HG02970 (cell line): ENCODE measurements at regions not wholly inside any gene's neighbourhood (a gene's known extent, or its start where the extent isn't known, plus 50 kb on each side); places are given as distances from the start of the nearest gene placed in this dataset.
"Not testable (repeated sequence)": the region's sequence is repeated elsewhere in the genome, so short reads cannot be mapped to it uniquely, and the experiment has no call there.

Experiments
- ATAC-seq: cut with Tn5 transposase; IDR thresholded peaks from one replicate; pipeline ENCODE4 v1.9.1; 2021; ENCODE audit warnings: mild to moderate bottlenecking, moderate library complexity, moderate number of reproducible peaks; ENCODE audit not compliant: unreplicated experiment, low FRiP score

DNA sequence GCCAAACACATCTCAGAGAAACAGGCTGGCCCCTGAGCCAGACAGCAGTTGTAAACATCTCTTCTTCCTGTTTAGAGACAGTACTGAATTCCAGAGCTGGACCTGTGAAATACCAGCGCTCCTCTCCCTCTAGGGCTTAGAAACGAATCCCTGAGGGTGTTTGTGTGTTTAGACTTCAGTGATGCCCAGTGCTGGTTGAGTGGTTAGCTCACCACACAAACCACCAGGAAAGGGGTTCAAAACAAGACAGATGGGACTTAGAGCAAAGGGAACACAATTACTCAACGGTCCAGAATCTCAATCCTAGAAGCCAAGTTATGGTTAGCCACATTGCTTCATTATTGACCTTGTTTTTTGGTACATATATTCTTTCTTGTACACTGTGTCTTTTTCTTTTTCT, 108.7 kb upstream of the TMEM170B start:
- ATAC-seq: no peak

- ATAC-seq: no peak
Observed at GRCh38 chr6:11428371-11428770, 109.2 kb upstream of the TMEM170B start.

- ATAC-seq: no peak
Observed at GRCh38 chr6:11427723-11428245, 109.8 kb upstream of the TMEM170B start.

- no peak for ATAC-seq
Observed at GRCh38 chr6:11427091-11427722, 110.3 kb upstream of the TMEM170B start.

- no peak for ATAC-seq
Observed at GRCh38 chr6:11426571-11426970, 111.0 kb upstream of the TMEM170B start.

DNA sequence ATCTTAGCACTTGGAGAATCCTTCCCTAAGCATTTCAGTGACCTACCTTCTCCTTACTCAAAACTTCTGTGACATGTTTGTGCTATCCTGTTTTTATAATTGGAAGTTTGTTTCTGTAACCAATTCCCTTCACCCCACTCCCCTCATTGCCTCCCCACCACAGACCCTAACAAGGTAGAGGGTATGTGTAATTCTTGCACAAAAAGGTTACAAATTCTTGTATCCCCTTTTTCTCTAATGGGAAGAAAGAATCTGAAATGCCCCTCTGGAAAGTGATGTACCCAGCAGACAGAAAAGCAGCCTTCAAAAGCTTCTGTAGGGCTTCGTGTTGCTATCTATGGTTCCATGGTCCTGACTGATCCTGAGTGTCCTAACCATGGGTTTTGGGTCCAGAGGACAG, 111.7 kb upstream of the TMEM170B start:
- ATAC-seq: no peak

DNA sequence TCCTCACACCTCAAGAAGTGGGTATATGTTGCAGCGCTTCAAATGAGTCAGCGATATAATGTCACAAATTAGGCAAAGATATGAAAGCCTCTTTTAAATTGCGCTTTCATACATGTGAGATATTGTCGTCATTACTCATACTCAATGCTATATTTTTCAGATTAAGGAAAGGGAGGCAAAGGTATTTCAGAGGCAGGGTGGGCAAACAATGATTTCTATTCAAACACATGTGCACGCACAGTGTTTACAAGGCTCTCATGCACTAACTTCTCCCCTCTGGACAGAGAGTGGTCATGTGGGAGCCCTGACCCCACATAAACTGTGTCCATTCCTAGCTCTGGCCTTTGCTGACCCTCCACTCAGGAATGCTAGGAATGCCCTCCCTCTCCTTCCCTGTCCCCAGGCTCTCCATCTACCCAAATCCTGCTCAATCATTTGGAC, 112.1 kb upstream of the TMEM170B start:
- no peak for ATAC-seq

- no peak for ATAC-seq
Observed at GRCh38 chr6:11424395-11425034, 113.0 kb upstream of the TMEM170B start.

DNA sequence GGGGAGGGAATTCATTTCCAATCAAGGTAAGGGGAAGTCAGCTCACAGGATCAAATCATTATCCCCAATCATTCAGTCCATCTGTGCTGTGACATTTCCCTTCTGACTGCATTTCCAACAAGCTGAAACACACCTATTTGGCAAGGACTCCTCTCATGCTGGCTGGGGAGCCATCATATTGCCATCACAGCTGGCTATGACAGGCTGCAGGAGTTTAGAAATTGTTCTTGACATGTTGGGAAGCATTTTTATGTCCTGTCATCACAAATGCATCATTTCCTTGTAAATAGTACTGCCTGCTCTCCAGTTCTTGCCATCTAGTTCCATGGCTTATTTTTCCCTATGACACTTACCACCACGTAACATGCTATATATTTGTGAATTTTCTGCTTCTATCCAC, 113.9 kb upstream of the TMEM170B start:
- no peak for ATAC-seq

DNA sequence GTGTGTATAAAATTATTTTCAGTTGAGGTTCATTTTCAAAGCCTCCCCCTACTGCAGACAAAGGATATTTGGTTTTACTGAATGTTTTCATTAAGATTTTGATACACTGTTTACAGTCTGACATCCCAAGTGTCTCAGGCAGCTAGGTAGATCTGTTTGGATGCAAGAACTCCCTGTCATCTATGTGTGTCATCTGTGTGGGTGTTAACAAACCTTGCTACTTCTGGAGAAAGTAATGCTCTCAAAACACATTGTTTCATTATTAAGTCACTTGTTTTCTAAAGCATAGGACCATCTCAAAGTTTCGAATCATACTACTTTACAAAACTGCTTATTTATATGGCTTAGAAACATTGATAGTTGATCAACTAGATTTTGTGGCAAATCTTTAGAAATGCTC, 114.5 kb upstream of the TMEM170B start:
- no peak for ATAC-seq

GRCh38 chr6:11419763-11420453, 117.6 kb upstream of the TMEM170B start:
- ATAC-seq: no peak

- ATAC-seq: no peak
Observed at GRCh38 chr6:11418290-11418905, 119.2 kb upstream of the TMEM170B start.

DNA sequence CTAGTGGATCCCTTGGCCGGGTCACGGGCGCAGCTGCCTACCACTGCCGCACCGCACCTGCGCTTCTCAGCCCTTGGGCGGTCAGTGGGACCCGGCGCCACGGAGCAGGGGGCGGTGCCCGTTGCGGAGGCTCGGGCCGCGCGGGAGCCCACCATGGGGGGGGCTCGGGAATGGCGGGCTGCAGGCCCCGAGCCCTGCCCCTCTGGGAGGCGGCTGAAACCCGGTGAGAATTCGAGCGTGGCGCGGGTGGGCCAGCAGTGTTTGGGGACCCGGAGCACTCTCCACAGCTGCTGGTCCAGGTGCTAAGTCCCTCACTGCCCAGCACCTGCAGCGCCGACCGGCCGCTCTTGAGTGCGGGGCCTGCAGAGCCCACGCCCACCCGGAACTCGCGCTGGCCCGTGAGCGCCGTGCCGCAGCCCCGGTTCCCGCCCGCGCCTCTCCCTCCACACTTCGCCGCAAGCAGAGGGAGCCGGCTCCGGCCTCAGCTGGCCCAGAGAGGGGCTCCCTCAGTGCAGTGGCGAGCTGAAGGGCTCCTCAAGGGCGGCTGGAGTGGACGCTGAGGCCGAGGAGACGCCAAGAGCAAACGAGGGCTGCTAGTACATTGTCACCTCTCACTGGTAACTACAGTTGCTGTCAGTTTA, 120.5 kb upstream of the TMEM170B start:
- no peak for ATAC-seq

DNA sequence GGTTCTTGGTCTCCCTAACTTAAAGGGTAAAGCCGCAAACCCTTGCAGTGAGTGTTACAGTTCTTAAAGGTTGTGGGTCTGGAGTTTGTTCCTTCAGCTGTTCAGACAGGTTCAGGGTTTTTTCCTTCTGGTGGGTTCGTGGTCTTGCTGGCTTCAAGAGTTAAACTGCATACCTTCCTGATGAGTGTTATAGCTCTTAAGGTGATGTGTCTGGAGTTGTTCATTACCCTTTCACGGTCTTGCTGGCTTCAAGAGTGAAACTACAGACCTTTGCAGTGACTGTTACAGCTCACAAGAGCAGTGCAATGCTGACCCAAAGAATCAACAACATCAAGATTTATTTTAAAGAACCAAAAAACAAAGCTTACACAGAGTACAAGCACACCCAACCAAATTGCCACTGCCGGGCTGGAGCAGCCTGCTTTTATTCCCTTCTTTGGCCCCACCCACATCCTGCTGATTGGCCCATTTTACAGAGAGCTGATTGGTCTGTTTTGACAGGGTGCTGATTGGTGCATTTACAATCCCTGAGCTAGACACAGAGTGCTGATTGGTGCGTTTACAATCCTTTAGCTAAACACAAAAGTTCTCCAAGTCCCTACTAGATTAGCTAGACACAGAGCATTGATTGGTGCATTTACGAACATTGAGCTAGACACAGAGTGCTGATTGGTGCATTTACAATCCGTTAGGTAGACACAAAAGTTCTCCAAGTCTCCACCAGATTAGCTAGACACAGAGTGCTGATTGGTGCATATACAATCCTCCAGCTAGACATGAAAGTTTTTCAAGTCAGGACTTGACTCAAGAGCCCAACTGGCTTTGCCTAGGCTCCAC, 121.2 kb upstream of the TMEM170B start:
- not testable (repeated sequence) for ATAC-seq

DNA sequence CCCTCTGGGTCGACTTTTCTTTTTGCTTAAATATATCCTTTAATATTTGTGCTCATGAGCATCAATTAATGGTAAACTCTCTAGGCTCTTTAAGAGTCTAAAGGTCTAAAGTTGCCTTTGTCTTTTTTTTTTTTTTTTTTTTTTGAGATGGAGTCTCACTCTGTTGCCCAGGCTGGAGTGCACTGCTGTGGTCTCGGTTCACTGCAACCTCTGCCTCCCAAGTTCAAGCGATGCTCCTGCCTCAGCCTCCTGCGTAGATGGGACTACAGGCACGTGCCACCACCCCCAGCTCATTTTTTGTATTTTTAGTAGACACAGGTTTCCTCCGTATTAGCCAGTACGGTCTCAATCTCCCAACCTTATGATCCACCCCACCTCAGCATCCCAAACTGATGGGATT, 122.0 kb upstream of the TMEM170B start:
- no peak for ATAC-seq

DNA sequence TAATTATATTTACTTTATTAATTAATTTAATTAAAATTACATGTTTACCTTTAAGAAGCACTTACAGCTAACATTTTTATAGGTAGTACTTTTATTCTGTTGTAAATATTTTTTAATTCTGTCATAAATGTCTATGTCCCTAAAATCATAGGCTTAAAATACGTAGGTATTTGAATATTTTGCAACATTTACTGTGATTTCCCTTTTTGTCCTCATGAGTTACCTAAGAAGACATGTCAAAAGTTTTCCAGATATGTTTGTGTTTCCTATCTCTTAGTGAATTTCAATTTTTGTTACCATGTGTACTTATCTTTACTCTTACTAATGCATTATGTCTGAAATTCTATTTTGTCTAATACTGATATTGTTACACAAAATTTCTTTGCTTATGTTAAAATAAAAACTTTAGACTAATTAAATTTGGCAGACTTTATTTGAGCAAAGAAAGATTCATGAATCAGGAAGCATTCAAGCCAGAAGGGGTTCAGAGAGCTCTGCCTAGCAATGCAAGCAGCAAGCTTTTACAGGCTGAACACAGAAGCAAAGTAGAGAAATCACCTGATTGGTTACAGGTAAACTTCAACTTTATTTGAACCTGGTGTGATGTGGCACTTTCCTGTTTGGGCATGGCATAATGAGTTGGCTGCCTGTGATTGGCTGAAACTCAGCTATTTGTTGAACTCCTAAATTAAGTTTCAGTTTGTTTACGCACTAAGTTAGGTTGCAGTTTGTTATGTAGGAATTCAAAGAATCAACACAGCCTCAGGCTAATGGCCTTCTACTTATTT, 123.2 kb upstream of the TMEM170B start:
- ATAC-seq: no peak

GRCh38 chr6:11413728-11414127, 123.8 kb upstream of the TMEM170B start:
- no peak for ATAC-seq

- ATAC-seq: no peak
Observed at GRCh38 chr6:11413117-11413687, 124.3 kb upstream of the TMEM170B start.

DNA sequence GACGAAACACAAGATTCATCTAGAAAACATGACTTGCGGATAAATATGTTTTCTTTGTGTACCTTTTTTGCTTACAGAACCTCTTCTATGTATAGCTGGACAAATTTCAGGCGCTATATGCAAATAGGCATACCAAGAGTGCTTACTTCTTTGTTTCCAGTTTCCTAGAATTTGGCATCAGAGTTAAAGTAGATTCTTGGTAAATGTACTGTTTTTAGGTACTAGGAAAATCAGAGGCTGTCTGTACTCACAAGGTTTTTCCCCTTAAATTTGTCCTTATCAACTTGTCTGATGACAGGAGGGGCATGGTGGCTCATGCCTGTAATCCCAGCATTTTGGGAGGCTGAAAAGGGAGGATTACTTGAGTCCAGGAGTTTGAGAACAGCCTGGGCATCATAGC, 124.9 kb upstream of the TMEM170B start:
- ATAC-seq: no peak
